Lower lobe of right lung (tissue), 2 donors: ENCODE measurements at regions not wholly inside any gene's neighbourhood (a gene's known extent, or its start where the extent isn't known, plus 50 kb on each side); places are given as distances from the start of the nearest gene placed in this dataset.

ENCODE experiments used
- ATAC-seq, 2 donors: fragments of 200-7000 bp; cut with Tn5 transposase; one replicate each; pipeline ENCODE4 v1.9.1; 2020 to 2022; ENCODE audit warnings: mild to moderate bottlenecking in 2 of 2, moderate library complexity in 2 of 2
- DNase-seq: peaks from one replicate; pipeline ENCODE4 v3.0.0-alpha.2; 2020
- H3K27ac ChIP-seq: fragments of 200-600 bp; one replicate; pipeline ENCODE4 v1.8.0; 2022
- H3K27me3 ChIP-seq: fragments of 200-600 bp; one replicate; pipeline ENCODE4 v1.8.0; 2022; ENCODE audit warnings: low read depth
- H3K36me3 ChIP-seq: fragments of 200-600 bp; one replicate; pipeline ENCODE4 v1.8.0; 2022; ENCODE audit warnings: mild to moderate bottlenecking
- H3K4me1 ChIP-seq: fragments of 200-600 bp; one replicate; pipeline ENCODE4 v1.8.0; 2022
- H3K4me3 ChIP-seq: fragments of 200-600 bp; one replicate; pipeline ENCODE4 v1.8.0; 2022; ENCODE audit warnings: mild to moderate bottlenecking
- H3K9me3 ChIP-seq: fragments of 200-600 bp; one replicate; pipeline ENCODE4 v1.8.0; 2022
- CTCF ChIP-seq: fragments of 200-600 bp; IDR thresholded peaks from one replicate; pipeline ENCODE4 v1.8.0; 2022; ENCODE audit warnings: antibody characterized with exemption, mild to moderate bottlenecking
- intact Hi-C: fragments of 100-400 bp; cut with DNase I; formaldehyde crosslinking; loops from one replicate; pipeline ENCODE4 v1.11.0; 2022
- donor health status: DM: no; HTN: yes; CAD: no; lungs with severe emphysema.

DNA sequence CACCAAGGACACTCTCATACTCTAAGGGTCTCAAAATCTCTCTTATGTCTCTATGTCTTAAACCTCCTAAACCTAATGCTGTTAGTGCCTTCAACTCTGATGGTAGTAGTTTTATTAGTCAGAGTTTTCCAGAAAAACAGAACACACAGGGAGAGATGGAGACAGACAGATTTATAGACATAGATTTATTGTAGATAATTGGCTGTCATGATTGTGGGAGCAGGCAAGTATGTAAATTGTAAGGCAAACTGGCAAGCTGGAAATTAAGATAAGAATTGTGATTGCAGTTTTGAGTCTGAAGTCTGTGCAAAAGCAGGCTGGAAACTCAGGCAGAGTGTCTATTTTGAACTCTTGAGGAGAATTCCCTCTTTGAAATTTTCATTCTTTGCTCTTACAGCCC lies 96.3 kb upstream of the ROBO1 start:
- no peak for DNase-seq
- Histone ChIP-seq H3K27ac (no peak overlapping the region), H3K4me3 (no peak overlapping the region), H3K4me1 (no peaks in the 10 kb centered on the region), H3K36me3 (no peaks in the 10 kb centered on the region), H3K27me3 (no peaks in the 10 kb centered on the region), H3K9me3 (no peaks in the 10 kb centered on the region)
- no peak for TF ChIP-seq CTCF
- ATAC-seq = no peak
- intact Hi-C loops = no loop called here

DNA sequence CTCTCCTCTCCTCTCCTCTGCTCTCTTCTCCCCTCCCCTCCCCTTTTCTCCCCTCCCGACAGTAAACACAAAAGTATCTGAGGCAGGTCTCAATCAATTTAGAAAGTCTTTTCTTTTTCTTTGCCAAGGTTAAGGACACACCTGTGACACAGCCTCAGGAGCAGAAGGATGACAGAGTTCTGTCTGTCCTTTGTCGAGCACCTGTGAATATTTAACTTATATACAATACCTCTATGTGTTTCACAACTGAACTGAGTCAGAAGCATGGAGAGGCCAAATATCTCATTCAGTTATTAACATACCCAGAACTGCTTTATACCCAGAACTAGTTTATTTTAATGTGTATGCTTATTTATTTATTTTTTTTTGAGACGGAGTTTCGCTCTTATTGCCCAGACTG lies 81.1 kb upstream of the ROBO1 start:
- Histone ChIP-seq H3K4me3 (no peak overlapping the region), H3K9me3 (no peaks in the 10 kb centered on the region), H3K27ac (no peak overlapping the region), H3K4me1 (no peaks in the 10 kb centered on the region), H3K36me3 (no peaks in the 10 kb centered on the region), H3K27me3 (no peaks in the 10 kb centered on the region)
- intact Hi-C loops = no loop called here
- no peak for ATAC-seq
- no peak for TF ChIP-seq CTCF
- DNase-seq = no peak

DNA sequence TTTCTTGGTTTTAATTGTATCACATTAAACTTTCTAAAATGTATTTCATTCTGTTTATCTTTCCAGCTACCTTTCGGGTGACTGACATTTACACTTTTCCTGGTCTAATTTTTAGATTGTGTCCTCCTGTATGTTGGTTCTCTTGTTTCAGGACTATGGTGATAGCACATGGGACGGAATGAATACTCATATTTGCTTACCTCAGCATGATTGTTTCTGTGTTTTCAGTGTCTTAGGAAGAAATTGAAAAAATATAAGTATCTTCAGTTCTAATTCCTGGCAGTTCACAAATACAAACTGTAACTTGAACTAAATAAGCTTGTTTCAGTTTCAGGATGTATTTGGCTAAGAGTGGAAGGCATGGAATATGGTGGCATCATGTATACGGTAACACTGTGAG lies 80.1 kb upstream of the ROBO1 start:
- ATAC-seq = no peak
- H3K4me1 ChIP-seq = no peaks in the 10 kb centered on the region
- TF ChIP-seq CTCF = no peak
- H3K4me3 ChIP-seq = no peak overlapping the region
- H3K27me3 ChIP-seq = no peaks in the 10 kb centered on the region
- no peaks in the 10 kb centered on the region for H3K36me3 ChIP-seq
- no peak for DNase-seq
- intact Hi-C loops = no loop called here
- H3K27ac ChIP-seq = no peak overlapping the region
- no peaks in the 10 kb centered on the region for H3K9me3 ChIP-seq

DNA sequence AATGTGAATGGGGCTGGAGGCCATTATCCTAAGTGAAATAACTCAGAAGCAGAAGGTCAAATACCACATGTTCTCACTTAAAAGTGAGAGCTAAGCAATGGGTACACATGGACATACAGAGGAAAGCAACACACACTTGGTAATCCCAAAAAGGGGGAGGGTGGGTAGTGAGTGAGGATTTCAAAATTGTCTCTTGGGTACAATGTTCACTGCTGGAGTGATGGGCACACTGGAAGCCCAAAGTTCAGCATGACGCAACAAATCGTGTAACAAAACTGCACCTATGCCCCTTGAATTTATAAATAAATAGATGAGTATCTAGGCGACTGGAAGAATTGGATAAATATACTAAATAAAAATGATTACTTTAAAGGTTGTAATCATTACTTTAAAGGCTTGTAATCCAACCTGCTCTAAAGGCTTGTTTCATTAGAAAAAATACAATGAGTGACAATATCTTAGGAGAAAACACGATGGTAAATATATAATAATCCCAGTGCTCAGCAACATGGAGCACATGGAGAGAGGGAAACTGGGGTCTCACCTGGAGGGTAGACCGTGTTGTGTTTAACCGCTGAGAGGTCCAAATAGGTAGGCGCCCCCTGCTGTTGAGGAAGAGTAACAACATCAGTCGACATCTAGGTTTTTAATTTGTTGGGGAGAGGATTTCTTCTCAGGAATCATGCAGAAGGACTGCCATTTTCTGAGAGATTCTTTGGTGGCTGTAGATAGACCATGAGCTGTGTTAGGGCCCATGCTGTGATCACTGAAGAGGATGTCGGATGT lies 78.5 kb upstream of the ROBO1 start:
- DNase-seq = no peak
- ATAC-seq = no peak

DNA sequence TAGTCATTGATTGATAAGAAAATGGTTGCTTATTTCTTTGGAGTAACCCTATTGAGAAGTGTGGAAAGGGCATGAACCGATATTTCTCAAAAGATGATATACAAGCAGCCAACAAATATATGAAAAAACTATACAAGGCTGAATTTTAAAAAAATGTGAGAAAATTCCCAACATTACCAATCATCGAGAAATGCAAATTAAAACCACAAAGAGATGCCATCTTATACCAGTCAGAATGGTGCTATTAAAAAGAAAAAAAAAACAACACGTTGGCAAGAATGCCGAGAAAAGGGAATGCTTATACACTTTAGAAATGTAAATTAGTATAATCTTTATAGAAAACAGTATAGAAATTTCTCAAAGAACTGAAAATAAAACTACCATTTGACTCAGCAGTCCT lies 77.7 kb upstream of the ROBO1 start:
- Histone ChIP-seq H3K9me3 (peaks cover 3% of the 10 kb centered on the region), H3K4me1 (no peaks in the 10 kb centered on the region), H3K27ac (no peak overlapping the region), H3K36me3 (no peaks in the 10 kb centered on the region), H3K4me3 (no peak overlapping the region), H3K27me3 (no peaks in the 10 kb centered on the region)
- DNase-seq (no peak), ATAC-seq (no peak)
- no peak for TF ChIP-seq CTCF
- intact Hi-C loops = no loop called here

More for the DNA sequence above, 78.5 kb upstream of the ROBO1 start:
- Histone ChIP-seq H3K4me1 (no peaks in the 10 kb centered on the region), H3K27ac (no peak overlapping the region), H3K27me3 (no peaks in the 10 kb centered on the region), H3K9me3 (peaks cover 3% of the 10 kb centered on the region), H3K4me3 (no peak overlapping the region), H3K36me3 (no peaks in the 10 kb centered on the region)
- peak; percentile 29 for TF ChIP-seq CTCF
- intact Hi-C loops = no loop called here
